ENCODE measurements at regions not wholly inside any gene's neighbourhood (a gene's known extent, or its start where the extent isn't known, plus 50 kb on each side); places are given as distances from the start of the nearest gene placed in this dataset.

DNA sequence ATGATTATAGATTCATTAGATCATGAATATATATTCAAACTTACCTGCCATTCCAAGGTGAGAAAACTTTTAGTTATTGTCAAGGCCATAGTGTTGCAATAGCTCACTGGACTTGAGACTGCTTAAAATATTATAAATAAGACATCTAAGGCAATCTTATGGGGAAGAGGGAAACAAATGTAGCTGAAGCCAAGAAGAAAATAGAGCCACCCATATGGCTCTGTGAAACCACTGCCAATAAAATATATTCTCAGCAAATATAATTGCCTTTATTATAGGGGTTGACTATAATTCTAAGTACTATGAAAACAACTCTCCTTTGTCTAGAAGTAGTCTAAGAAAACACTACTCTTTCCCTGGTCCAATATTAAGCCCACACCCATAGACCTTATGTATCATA, 938.5 kb downstream of the FSTL5 start:
- DNase-seq (ENCODE audit: low spot score) = no peak

DNA sequence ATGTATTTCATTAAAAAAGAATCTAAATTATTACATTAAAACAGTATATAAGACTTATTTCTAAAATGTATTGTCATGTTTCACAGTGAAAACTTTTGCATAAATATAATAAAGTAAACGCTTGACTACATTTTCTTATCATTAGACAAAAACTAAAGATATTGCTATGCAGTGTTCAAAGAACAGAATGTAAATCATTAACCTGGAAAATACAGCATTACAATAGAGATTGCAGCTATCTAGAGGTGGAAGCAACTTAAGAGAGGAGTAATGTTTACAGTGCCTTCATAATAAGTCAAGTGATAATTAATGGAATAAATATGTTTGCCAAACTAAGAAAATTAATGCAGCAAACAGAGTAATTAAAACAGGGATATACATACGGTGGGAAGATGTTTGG, 940.9 kb downstream of the FSTL5 start:
- DNase-seq (ENCODE audit: low spot score) = no peak

DNA sequence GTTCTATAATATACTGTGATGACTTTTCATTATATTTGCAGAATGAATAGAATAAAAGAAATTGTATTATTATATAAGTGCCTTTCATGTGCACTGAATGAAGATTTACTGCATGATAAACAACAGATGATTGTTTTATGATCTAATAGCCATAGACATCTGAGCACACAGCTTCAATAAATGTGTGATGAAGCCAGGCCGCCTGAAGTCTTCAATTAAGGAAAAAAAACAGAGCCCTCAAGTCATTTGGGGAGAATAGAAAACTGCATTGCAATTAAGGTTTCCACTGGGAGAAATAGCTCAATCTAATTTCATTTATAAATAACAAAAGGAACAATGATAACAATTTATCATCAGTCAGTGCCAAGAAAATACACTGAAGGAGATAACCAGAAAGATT, 955.2 kb downstream of the FSTL5 start:
- DNase-seq (ENCODE audit: low spot score) = no peak

GRCh38 chr4:161206528-161207080, 957.2 kb downstream of the FSTL5 start:
- no peak for DNase-seq (ENCODE audit: low spot score)

GRCh38 chr4:161203865-161204264, 959.9 kb downstream of the FSTL5 start:
- DNase-seq (ENCODE audit: low spot score) = no peak

DNA sequence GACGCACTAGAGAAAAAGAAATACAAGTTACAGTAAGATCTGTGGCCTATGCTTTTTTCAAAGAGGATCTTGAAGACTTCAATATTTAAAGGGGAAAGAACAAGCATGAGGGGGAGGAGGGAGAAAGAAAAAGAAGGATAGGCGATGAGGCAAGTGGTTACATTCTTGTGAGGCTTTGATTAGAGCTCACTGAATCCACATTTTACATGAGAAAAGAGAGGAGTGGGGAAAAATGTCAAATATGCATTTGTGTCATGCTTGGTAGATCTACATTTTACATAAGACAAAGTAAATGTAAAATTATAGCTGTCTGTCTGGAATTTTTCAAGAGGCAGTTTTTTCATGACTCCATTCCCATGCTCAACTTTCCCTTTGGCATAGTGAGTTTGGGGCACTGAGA, 965.9 kb downstream of the FSTL5 start:
- no peak for DNase-seq (ENCODE audit: low spot score)

- no peak for DNase-seq (ENCODE audit: low spot score)
These were observed 966.3 kb downstream of the FSTL5 start for GRCh38 chr4:161197474-161197873.

GRCh38 chr4:161189286-161190134, 974.3 kb downstream of the FSTL5 start:
- no peak for DNase-seq (ENCODE audit: low spot score)

GRCh38 chr4:161188578-161188977, 975.2 kb downstream of the FSTL5 start:
- no peak for DNase-seq (ENCODE audit: low spot score)

- no peak for DNase-seq (ENCODE audit: low spot score)
These were observed 976.2 kb downstream of the FSTL5 start for GRCh38 chr4:161187569-161187968.

DNA sequence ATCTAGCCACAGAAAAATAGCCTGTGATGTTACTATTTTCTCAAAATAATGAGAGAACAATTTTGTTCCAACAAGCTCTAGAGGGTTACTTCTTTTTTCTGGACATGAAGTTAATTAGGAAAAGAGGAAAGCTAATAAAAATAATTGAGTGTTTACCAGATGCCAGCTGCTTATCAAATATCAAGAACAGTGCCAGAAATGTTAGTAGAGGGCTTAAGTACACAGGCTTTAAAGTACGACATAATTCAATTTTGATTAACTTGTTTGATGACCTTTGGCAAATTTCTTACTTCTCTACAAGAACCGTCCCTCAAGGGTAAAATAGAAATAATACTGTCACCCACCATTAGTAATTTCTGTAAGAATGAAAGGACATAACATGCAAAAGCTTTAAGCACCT, 977.0 kb downstream of the FSTL5 start:
- no peak for DNase-seq (ENCODE audit: low spot score)

DNA sequence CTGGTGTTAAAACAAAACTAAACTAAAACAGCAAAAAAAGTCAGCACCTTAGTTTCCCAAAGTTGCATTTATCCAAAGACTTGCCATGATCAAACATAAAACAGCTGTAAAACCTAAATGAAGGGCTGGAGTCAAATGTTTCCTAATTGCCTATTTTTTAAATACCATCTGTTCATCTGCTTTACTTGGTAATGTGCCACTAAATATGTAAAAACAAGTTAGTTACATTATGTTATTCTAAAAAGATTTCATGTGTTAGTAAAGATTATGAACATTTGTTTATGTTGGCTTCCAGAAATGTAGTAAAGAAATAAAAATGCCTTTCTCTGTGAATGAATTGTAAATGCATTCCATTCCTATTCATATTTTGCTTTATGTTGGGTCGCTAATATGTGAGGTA, 977.8 kb downstream of the FSTL5 start:
- no peak for DNase-seq (ENCODE audit: low spot score)

- no peak for DNase-seq (ENCODE audit: low spot score)
These were observed 980.1 kb downstream of the FSTL5 start for GRCh38 chr4:161183729-161184128.

DNA sequence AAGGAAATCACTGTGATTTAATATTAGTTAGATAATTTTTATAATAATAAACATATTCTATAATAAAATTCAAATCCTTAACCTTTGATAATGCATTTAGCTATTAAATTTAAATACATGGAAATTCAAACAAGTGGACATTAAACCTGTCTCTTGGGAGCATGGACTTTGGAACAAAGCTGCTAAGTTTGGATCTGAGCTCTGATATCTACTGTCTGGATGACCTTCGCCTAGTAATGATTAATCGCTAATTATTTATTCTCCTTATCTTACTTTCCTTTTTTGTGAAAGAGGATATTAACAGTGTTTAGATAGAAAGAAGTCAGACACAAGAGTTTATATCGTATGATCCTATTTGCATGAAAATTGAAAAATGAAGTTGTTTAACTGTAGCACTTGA, 980.9 kb downstream of the FSTL5 start:
- no peak for DNase-seq (ENCODE audit: low spot score)

DNA sequence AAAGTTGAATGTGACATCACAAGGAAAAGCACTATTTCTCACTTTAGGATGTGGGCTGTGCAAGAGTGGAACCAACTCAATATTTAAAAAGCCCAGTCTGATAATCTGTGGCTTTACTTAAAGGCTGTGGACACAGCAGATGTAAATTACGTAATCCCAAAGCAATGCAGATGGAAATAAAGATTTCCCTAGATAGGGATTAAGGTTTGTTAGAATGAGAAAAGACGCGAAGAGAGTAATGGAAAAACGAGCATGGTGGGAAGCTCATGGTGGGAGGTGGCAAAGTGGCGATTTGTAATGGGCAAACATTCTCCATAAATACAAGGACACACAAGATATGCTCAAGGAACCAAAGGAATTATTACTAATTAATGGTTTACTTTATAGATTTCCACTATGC, 985.5 kb downstream of the FSTL5 start:
- no peak for DNase-seq (ENCODE audit: low spot score)

DNA sequence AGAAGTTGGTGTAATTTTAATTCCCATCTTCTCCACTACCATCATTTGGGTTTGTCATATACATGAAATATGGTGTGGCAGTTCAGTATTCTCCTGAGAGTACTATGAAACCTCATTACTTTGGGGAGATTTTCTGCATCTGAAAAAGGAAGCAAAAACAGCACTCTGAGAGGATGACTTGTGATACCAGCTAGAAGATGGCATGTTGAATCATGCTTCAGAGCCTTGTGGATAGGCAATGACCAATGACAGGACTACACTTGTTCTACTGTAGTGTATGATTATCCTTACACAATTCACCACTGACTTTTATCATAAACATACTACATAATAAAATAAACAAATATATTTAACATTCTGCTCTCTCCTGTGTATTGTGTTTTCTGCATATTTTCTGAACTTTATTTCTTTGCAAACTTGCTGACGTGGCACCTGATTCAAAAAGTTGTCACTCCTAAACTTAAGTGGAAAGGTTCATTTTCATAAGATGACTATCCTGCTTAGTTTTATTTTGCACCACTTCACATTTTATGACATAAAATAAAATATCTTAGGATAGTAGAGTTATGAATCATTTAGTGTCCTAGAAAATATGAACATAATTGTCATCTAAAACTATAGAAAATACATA, 991.3 kb downstream of the FSTL5 start:
- no peak for DNase-seq (ENCODE audit: low spot score)

- DNase-seq (ENCODE audit: low spot score) = no peak
These were observed 996.3 kb downstream of the FSTL5 start for GRCh38 chr4:161167539-161167938.

DNA sequence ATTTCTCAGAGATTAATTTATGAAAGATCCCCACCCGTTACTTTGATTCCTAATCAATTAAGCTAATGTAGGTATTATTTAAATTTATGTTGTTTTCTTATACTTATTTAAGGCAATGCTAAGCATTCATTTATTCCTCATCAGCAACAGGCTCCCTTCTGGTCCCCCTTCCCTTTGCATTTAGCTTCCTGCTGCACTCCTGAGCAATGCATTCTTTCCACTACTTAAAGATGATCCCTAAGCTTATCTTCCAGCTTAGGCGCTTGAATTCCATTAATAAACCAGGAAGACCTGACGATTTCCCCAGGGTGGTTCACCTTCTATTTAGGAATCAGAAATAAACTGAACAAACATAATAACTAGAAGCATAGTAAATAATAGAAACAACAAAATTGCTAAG, 1003.1 kb downstream of the FSTL5 start:
- DNase-seq (ENCODE audit: low spot score) = no peak

- DNase-seq (ENCODE audit: low spot score) = no peak
These were observed 1015.7 kb downstream of the FSTL5 start for GRCh38 chr4:161148051-161148450.

GRCh38 chr4:161143375-161143774, 1020.4 kb downstream of the FSTL5 start:
- DNase-seq (ENCODE audit: low spot score) = no peak

DNA sequence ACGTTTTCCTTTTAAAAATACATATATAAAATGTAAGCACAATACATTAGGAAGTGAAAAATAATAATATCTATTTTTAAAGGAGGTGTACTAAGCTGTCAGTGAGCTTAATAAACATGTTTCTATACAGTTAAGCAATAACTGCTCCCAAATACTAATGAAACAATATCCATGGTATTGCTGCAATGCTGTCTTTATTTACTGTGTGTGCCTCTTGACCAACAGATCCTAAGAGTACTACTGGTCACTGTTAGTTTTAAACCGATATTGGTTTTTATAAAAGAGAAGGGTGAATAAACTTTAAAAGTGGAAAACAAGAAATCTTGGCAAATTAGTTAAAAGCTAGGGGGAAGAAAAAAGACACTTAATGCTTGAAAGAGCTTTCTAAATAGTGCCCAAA, 1029.0 kb downstream of the FSTL5 start:
- DNase-seq (ENCODE audit: low spot score) = no peak

GRCh38 chr4:161133586-161134276, 1030.1 kb downstream of the FSTL5 start:
- DNase-seq (ENCODE audit: low spot score) = no peak
